AG09309 (cell line): ENCODE measurements at regions not wholly inside any gene's neighbourhood (a gene's known extent, or its start where the extent isn't known, plus 50 kb on each side); places are given as distances from the start of the nearest gene placed in this dataset.

Experiments
- DNase-seq: peaks from one replicate; pipeline ENCODE4 v3.0.0-alpha.2; 2010; ENCODE audit warnings: low read depth
- H3K4me3 ChIP-seq: 2 replicates; pipeline ENCODE4 v1.5.1; 2011; ENCODE audit warnings: mild to moderate bottlenecking, low read depth, low read length, moderate library complexity; ENCODE audit not compliant: control insufficient read depth
- CTCF ChIP-seq: IDR thresholded peaks from 2 replicates; pipeline ENCODE4 v1.5.1; 2011; ENCODE audit warnings: mild to moderate bottlenecking, low read depth, low read length, inconsistent platforms; ENCODE audit not compliant: insufficient read depth, control insufficient read depth; ENCODE audit errors: missing control alignments

- no peak for TF ChIP-seq CTCF
- H3K4me3 ChIP-seq = no peak overlapping the region
- DNase-seq = no peak
Observed at GRCh38 chr12:124392667-124393413, 97.9 kb downstream of the RFLNA start.

- no peak for DNase-seq
- TF ChIP-seq CTCF = peak; percentile 38
- no peak overlapping the region for H3K4me3 ChIP-seq
Observed at GRCh38 chr12:124392271-124392666, 97.4 kb downstream of the RFLNA start.

DNA sequence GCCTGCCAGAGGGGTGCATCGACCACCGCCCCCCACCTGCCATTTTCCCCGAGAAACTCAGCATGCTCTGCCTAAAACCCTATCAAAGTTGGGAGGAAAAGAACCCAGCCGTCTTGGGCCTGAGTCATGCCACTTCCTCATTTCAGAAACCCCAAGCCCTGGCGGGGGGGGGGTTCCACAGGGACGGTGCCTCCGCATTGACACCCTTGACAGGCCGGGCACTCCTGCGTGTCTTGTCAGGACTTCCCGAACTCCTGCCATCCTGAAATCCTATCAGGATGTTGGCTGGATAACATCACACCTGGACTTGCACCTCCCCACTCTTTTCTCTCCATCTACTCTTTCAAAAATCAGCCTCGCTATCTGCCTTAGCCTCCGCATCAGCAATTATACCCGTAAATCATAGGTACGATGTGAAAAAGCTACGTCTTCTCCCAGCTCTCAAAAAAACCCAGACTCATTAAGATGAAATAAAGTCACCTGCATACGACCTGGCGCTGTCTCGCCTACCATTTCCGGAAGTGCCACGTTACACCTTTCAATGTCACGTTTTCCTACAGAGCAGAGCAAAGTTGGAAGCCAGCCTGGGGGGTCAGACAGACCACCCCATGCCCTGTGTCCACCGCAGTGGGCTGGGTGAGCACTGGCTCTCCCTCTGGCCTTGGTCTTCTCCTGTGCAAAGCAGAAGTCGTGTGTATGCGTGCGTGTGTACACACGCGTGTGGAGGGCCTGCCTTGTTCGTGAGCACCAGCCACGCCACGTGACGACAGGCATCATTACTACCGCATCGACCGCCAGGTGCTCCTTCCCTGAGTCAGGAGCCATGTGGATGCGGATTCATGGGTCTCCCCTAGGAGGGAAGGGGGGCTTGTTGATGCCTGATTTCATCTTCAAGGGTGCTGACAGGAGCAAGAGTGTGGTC, 96.7 kb downstream of the RFLNA start:
- TF ChIP-seq CTCF = no peak
- no peak overlapping the region for H3K4me3 ChIP-seq
- no peak for DNase-seq

- no peak for TF ChIP-seq CTCF
- no peak for DNase-seq
- no peak overlapping the region for H3K4me3 ChIP-seq
Observed at GRCh38 chr12:124390442-124391097, 95.7 kb downstream of the RFLNA start.

DNA sequence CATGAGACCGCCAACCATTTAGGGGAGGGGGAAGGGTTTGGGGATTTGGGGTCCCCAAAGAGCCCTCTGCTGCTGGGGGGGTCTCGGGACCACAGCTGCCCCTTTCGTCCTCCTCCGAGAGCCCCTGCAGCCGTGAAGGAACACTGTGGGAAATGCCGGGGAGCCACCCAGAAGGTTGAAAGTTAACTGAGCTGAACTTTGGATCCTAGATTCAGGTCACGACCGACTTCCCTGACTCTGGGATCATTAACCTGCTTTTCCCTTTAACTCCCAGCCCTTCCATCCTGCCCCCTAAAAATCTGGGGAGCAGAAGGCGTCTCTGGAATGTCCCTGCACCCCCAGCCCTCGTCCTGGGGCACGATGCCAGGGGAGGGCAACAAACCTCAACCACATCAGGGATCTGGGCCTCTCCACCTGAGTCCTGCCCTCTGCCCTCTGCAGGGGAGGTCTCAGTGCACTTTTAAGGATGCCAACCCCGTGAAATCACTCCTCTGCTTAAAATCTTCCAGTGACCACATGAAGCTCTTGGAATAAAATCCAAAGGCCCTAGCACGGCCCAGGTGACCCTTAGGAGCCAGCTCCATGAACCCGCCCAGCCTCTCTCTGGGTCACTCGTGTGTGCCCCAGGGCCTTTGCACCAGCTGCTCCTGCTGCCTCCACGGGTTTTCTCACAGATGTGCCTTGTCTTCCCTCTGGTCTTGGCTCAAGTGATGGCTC, 95.0 kb downstream of the RFLNA start:
- DNase-seq = no peak
- H3K4me3 ChIP-seq = peak overlapping the region; percentile 74
- TF ChIP-seq CTCF = no peak
